T-helper 2 cell treated with Interferon-gamma antibody and Interleukin-4, amounts not matched to agents 100 ng/mL and 5 ng/mL, for 36 hours (primary cell): ENCODE measurements at regions not wholly inside any gene's neighbourhood (a gene's known extent, or its start where the extent isn't known, plus 50 kb on each side); places are given as distances from the start of the nearest gene placed in this dataset.

ENCODE experiments used
- intact Hi-C: fragments of 100-400 bp; cut with micrococcal nuclease; formaldehyde crosslinking; loops from one replicate; pipeline ENCODE4 v1.15.1; 2023

GRCh38 chr11:19561011-19561410 is 151.6 kb upstream of the NAV2 start:
- intact Hi-C loops, result no loop called here

- intact Hi-C loops, result no loop called here
These were observed 152.5 kb upstream of the NAV2 start for GRCh38 chr11:19560156-19560555.

GRCh38 chr11:19559746-19560145 is 152.9 kb upstream of the NAV2 start:
- intact Hi-C loops, result no loop called here

GRCh38 chr11:19558189-19558986 is 154.2 kb upstream of the NAV2 start:
- intact Hi-C loops, result no loop called here

GRCh38 chr11:19557720-19558140 is 154.9 kb upstream of the NAV2 start:
- intact Hi-C loops, result loop anchor here (1.0 to 2.0 kb wide), 2 partner anchors 185 to 345 kb away; no protein-coding TSS in a partner anchor

- intact Hi-C loops, result loop anchor here (1.0 to 2.0 kb wide), 2 partner anchors 185 to 346 kb away; no protein-coding TSS in a partner anchor
These were observed 155.5 kb upstream of the NAV2 start for GRCh38 chr11:19557185-19557584.

GRCh38 chr11:19555266-19555665 is 157.4 kb upstream of the NAV2 start:
- intact Hi-C loops, result no loop called here

GRCh38 chr11:19553683-19554333 is 158.8 kb upstream of the NAV2 start:
- intact Hi-C loops, result loop anchor here (1.0 to 5.0 kb wide), 3 partner anchors 243 to 475 kb away; no protein-coding TSS in a partner anchor

- intact Hi-C loops, result loop anchor here (1.0 to 5.0 kb wide), 3 partner anchors 241 to 474 kb away; no protein-coding TSS in a partner anchor
These were observed 159.9 kb upstream of the NAV2 start for GRCh38 chr11:19552656-19553260.

GRCh38 chr11:19552161-19552560 is 160.5 kb upstream of the NAV2 start:
- intact Hi-C loops, result loop anchor here (2.0 to 5.0 kb wide), 2 partner anchors 295 to 473 kb away; no protein-coding TSS in a partner anchor

- intact Hi-C loops, result loop anchor here (5.0 kb wide), 1 partner anchor 294 kb away; no protein-coding TSS in a partner anchor
These were observed 161.2 kb upstream of the NAV2 start for GRCh38 chr11:19551457-19551856.

GRCh38 chr11:19547044-19547443 is 165.6 kb upstream of the NAV2 start:
- intact Hi-C loops, result no loop called here

- intact Hi-C loops, result no loop called here
These were observed 166.3 kb upstream of the NAV2 start for GRCh38 chr11:19546325-19546724.

GRCh38 chr11:19541521-19542049 is 171.1 kb upstream of the NAV2 start:
- intact Hi-C loops, result no loop called here

GRCh38 chr11:19539861-19540260 is 172.8 kb upstream of the NAV2 start:
- intact Hi-C loops, result no loop called here

- intact Hi-C loops, result no loop called here
These were observed 174.7 kb upstream of the NAV2 start for GRCh38 chr11:19537803-19538453.

GRCh38 chr11:19536131-19536530 is 176.5 kb upstream of the NAV2 start:
- intact Hi-C loops, result no loop called here

- intact Hi-C loops, result no loop called here
These were observed 182.1 kb upstream of the NAV2 start for GRCh38 chr11:19530505-19530904.

- intact Hi-C loops, result no loop called here
These were observed 186.5 kb upstream of the NAV2 start for GRCh38 chr11:19526119-19526518.

- intact Hi-C loops, result no loop called here
These were observed 186.9 kb upstream of the NAV2 start for GRCh38 chr11:19525714-19526113.

- intact Hi-C loops, result no loop called here
These were observed 187.4 kb upstream of the NAV2 start for GRCh38 chr11:19525276-19525675.
